Adrenal gland (tissue), 9 donors: ENCODE measurements at regions not wholly inside any gene's neighbourhood (a gene's known extent, or its start where the extent isn't known, plus 50 kb on each side); places are given as distances from the start of the nearest gene placed in this dataset.
"Not testable (repeated sequence)": the region's sequence is repeated elsewhere in the genome, so short reads cannot be mapped to it uniquely, and the experiment has no call there.

Experiments used
- DNase-seq, 7 donors: peaks; one replicate each; pipeline ENCODE4 v3.0.0-alpha.2; 2019 to 2020
- H3K27ac ChIP-seq, 5 donors: fragments of 200-600 bp; sonication (generic) in 4 of 5; 1 replicate in 3 of 5; 2 replicates in 2 of 5; pipeline versions ENCODE4 v1.5.1 to v1.8.0; 2016 to 2020; ENCODE audit warnings: mild to moderate bottlenecking in 1 of 5
- H3K27me3 ChIP-seq: fragments of 200-600 bp; 2 replicates; pipeline ENCODE4 v1.8.0; 2021
- H3K36me3 ChIP-seq, 2 donors: fragments of 200-600 bp; replicated peaks in 1 of 2; 1 replicate in 1 of 2; 2 replicates in 1 of 2; pipeline versions ENCODE4 v1.5.1 to v1.8.0; 2018 to 2022
- H3K4me1 ChIP-seq, 2 donors: fragments of 200-600 bp; replicated peaks in 1 of 2; 1 replicate in 1 of 2; 2 replicates in 1 of 2; pipeline versions ENCODE4 v1.5.1 to v1.8.0; 2018 to 2021
- H3K4me3 ChIP-seq, 4 donors: fragments of 200-600 bp; sonication (generic) in 3 of 4; one replicate each; pipeline ENCODE4 v1.5.1; 2016 to 2018
- H3K9me3 ChIP-seq, 3 donors: fragments of 200-600 bp; sonication (generic) in 1 of 3; replicated peaks in 1 of 3; 1 replicate in 2 of 3; 2 replicates in 1 of 3; pipeline versions ENCODE4 v1.5.1 to v1.8.0; 2016 to 2021
- CTCF ChIP-seq, 6 experiments: fragments of 450-650 bp in 4 of 6; fragments of 200-600 bp in 2 of 6; sonication (generic) in 1 of 6; IDR thresholded peaks; 1 replicate in 5 of 6; 2 replicates in 1 of 6; pipeline versions ENCODE4 v1.5.1 to v1.8.0; 2016 to 2021; ENCODE audit warnings: antibody characterized with exemption in 6 of 6, mild to moderate bottlenecking in 2 of 6, moderate library complexity in 1 of 6
- POLR2A ChIP-seq, 2 donors: fragments of 450-650 bp; IDR thresholded peaks; one replicate each; pipeline ENCODE4 v1.6.1; 2017; ENCODE audit warnings: antibody characterized with exemption in 2 of 2, mild to moderate bottlenecking in 2 of 2, moderate library complexity in 1 of 2
- WGBS, 4 donors: extraction: QIAGEN DNeasy Blood & Tissue Kit in 2 of 4; methylation state at CpG; one replicate each; pipeline versions ENCODE4 v1.1.5 to v1.1.7; 2013 to 2017; 5-methylcytosine and 5-hydroxymethylcytosine counted together
- intact Hi-C, 2 donors: fragments of 100-400 bp; cut with DNase I; formaldehyde crosslinking; loops; one replicate each; pipeline versions ENCODE4 v1.14.1 to v1.15.0; 2022 to 2023
- donor health status: healthy with polysubstance abuse.
- donor health status: Bipolar disorder and iron deficiency.
- donor health status: DM: yes; HTN: yes; CAD: no.
- donor health status: DM: no; HTN: no; CAD: no.
- donor health status: DM: no; HTN: no; CAD: no.

GRCh38 chr16:5176505-5176904 lies 78.9 kb upstream of the EEF2KMT start:
- H3K27ac ChIP-seq = no peak overlapping the region
- intact Hi-C loops = no loop called here
- WGBS, 4 donors = 23 to 41% (median 28%) methylated on average over 4 of the region's 4 CpGs

DNA sequence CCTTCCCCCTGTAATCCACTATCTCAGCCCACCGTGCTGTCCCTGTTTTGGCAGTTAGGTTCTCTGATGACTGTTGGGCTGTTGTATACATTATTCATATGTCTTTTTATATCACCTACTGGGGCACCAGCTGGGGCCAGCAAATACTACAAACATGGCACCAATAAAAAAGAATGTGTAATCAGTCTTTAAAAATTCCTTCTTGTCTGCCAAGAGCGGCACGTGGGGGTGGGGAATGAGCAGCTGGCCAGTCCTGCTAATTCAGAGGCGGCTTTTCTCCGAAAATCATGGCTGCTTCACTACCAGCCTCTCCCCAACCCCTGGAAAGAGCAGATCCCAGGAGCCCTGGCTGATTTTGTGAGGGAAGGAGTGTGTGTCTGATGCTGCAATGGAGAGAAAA lies 77.7 kb upstream of the EEF2KMT start:
- intact Hi-C loops = no loop called here
- 60 to 71% (median 64%) methylated on average over 5 of the region's 5 CpGs for WGBS, 4 donors
- no peaks in the 10 kb centered on the region for H3K36me3 ChIP-seq
- no peaks in the 10 kb centered on the region for H3K27me3 ChIP-seq
- no peak for DNase-seq
- H3K4me1 ChIP-seq = no peaks in the 10 kb centered on the region
- no peak for TF ChIP-seq CTCF (IDR thresholded peaks at IDR 0.05)
- no peak for TF ChIP-seq POLR2A (IDR thresholded peaks at IDR 0.05)
- no peaks in the 10 kb centered on the region for H3K9me3 ChIP-seq
- no peak overlapping the region for H3K27ac ChIP-seq
- no peak overlapping the region for H3K4me3 ChIP-seq

More at GRCh38 chr16:5176505-5176904, 78.9 kb upstream of the EEF2KMT start:
- Histone ChIP-seq H3K4me1 (no peaks in the 10 kb centered on the region), H3K9me3 (no peaks in the 10 kb centered on the region), H3K4me3 (no peak overlapping the region), H3K27me3 (no peaks in the 10 kb centered on the region), H3K36me3 (no peaks in the 10 kb centered on the region)
- TF ChIP-seq POLR2A (IDR thresholded peaks at IDR 0.05) = no peak
- TF ChIP-seq CTCF (IDR thresholded peaks at IDR 0.05) = no peak
- DNase-seq = no peak

DNA sequence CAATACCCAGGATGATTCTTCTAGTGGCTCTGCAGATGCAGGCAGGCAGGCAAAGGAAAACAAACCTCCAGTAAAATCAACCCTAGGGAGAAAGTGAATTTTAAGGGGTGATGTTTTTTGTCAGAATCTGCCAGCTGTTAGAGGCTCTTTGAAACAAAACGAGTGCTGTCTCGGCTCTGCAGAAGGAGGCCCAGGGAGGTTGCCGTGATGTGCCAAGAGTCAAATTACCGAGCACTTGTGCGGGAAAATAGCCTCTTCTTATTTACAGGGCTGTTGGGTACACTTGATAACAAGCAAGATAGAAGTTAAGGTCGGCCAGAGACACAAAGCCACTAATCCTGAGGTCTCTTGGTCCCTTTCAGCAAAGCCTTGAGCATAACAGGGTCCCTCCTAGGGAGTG lies 68.9 kb upstream of the EEF2KMT start:
- Histone ChIP-seq H3K4me1 (no peaks in the 10 kb centered on the region), H3K9me3 (no peaks in the 10 kb centered on the region), H3K4me3 (no peak overlapping the region), H3K27me3 (no peaks in the 10 kb centered on the region), H3K27ac (no peak overlapping the region), H3K36me3 (no peaks in the 10 kb centered on the region)
- intact Hi-C loops = no loop called here
- no peak for DNase-seq
- TF ChIP-seq POLR2A (IDR thresholded peaks at IDR 0.05) (no peak), CTCF (IDR thresholded peaks at IDR 0.05) (no peak)
- WGBS, 4 donors = 0 to 10% (median 9%) methylated on average over 6 of the region's 6 CpGs

GRCh38 chr16:5165429-5165828 lies 67.8 kb upstream of the EEF2KMT start:
- H3K9me3 ChIP-seq, H3K27ac ChIP-seq, H3K4me3 ChIP-seq, H3K4me1 ChIP-seq, DNase-seq, H3K27me3 ChIP-seq, intact Hi-C loops, H3K36me3 ChIP-seq: not testable (repeated sequence)
- WGBS, 4 donors = 77 to 100% (median 78%) methylated on average over 1 of the region's 1 CpG

- H3K9me3 ChIP-seq, H3K36me3 ChIP-seq, H3K4me1 ChIP-seq, H3K27ac ChIP-seq, H3K27me3 ChIP-seq, intact Hi-C loops, DNase-seq, H3K4me3 ChIP-seq: not testable (repeated sequence)
- WGBS, 4 donors = 81 to 91% (median 86%) methylated on average over 5 of the region's 5 CpGs
Measured at GRCh38 chr16:5162801-5163200, 65.2 kb upstream of the EEF2KMT start.

- DNase-seq, H3K27ac ChIP-seq, H3K36me3 ChIP-seq, H3K27me3 ChIP-seq, H3K4me1 ChIP-seq, H3K9me3 ChIP-seq, H3K4me3 ChIP-seq, intact Hi-C loops: not testable (repeated sequence)
- WGBS, 4 donors = 84 to 93% (median 92%) methylated on average over 6 of the region's 6 CpGs
Measured at GRCh38 chr16:5161888-5162287, 64.3 kb upstream of the EEF2KMT start.

- H3K4me1 ChIP-seq, H3K27me3 ChIP-seq, DNase-seq, H3K4me3 ChIP-seq, intact Hi-C loops, H3K27ac ChIP-seq, H3K36me3 ChIP-seq, H3K9me3 ChIP-seq: not testable (repeated sequence)
- WGBS, 4 donors = 57 to 66% (median 60%) methylated on average over 4 of the region's 4 CpGs
Measured at GRCh38 chr16:5160010-5160409, 62.4 kb upstream of the EEF2KMT start.

- H3K27me3 ChIP-seq, intact Hi-C loops, H3K4me1 ChIP-seq, H3K27ac ChIP-seq, H3K9me3 ChIP-seq, H3K36me3 ChIP-seq, H3K4me3 ChIP-seq, DNase-seq: not testable (repeated sequence)
- WGBS, 4 donors = 29 to 36% (median 34%) methylated on average over 5 of the region's 5 CpGs
Measured at GRCh38 chr16:5159537-5159936, 61.9 kb upstream of the EEF2KMT start.
